Calu3 (cell line): ENCODE measurements at regions not wholly inside any gene's neighbourhood (a gene's known extent, or its start where the extent isn't known, plus 50 kb on each side); places are given as distances from the start of the nearest gene placed in this dataset.

Experiments
- BruUV-seq: library from RNA; stranded (reverse); fragments of 400-500 nt; replicated peaks from 2 replicates; lab custom pipeline; 2021; lab: Mats Ljungman, UMichigan
- CTCF ChIA-PET: fragments of 300-600 bp; sonication (Branson Sonifier 250); formaldehyde crosslinking; loops from one replicate; lab custom pipeline; 2022; ENCODE audit warnings: antibody characterized with exemption; lab: Charles Lee
- DNase-seq: peaks from one replicate; pipeline ENCODE4 v3.0.0; 2022
- H3K27ac Mint-ChIP-seq: one replicate; pipeline ENCODE4 v1.8.0; 2022; ENCODE audit warnings: mixed read lengths; ENCODE audit not compliant: unreplicated experiment
- H3K27me3 Mint-ChIP-seq: one replicate; pipeline ENCODE4 v1.8.0; 2022; ENCODE audit warnings: mixed read lengths; ENCODE audit not compliant: unreplicated experiment
- H3K36me3 Mint-ChIP-seq: one replicate; pipeline ENCODE4 v1.8.0; 2022; ENCODE audit warnings: mild to moderate bottlenecking, moderate library complexity, mixed read lengths; ENCODE audit not compliant: insufficient read depth, unreplicated experiment
- H3K4me1 Mint-ChIP-seq: one replicate; pipeline ENCODE4 v1.8.0; 2022; ENCODE audit warnings: mild to moderate bottlenecking, low read depth, mixed read lengths; ENCODE audit not compliant: unreplicated experiment
- H3K4me3 Mint-ChIP-seq: one replicate; pipeline ENCODE4 v1.8.0; 2022; ENCODE audit warnings: mild to moderate bottlenecking, low read depth, moderate library complexity, mixed read lengths; ENCODE audit not compliant: unreplicated experiment
- H3K9me3 Mint-ChIP-seq: one replicate; pipeline ENCODE4 v1.8.0; 2022; ENCODE audit warnings: low read depth, mixed read lengths; ENCODE audit not compliant: unreplicated experiment
- intact Hi-C: fragments of 100-400 bp; cut with micrococcal nuclease; formaldehyde crosslinking; loops from one replicate; pipeline ENCODE4 v1.10.0; 2022; ENCODE audit not compliant: unreplicated experiment
- TF ChIP-seq, protein P1 (sequence below): fragments of 200-600 bp; IDR thresholded peaks from one replicate; pipeline ENCODE4 v1.8.0; 2022; ENCODE audit warnings: antibody characterized with exemption; ENCODE audit not compliant: unreplicated experiment

DNA sequence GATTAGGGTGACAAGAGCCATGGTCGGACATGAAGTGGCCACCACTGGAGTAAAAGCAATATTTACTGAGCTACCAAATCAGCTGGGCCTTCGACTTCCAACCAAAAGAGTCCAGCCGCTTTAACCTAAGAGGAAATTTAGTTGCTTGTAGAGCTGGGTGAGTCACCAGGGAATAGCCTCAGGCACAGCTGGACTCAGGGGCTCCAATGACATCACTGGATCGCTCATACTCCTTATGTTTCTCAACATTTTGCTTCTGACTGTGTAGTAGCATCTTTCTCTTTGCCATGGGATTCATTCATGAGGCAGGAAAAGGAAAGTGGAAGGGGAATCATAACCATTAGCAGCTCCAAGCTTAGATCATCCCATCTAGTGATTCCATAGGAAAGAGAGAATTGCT lies 664.4 kb downstream of the MATN1 start:
- CTCF ChIA-PET: interaction anchor here (0.6 to 1.2 kb wide), 4 partner anchors 41 to 697 kb away, joined by 3 to 5 read pairs (median 4); no protein-coding TSS in a partner anchor
- no peak overlapping the region for H3K4me3 Mint-ChIP-seq
- peaks cover 36% of the 10 kb centered on the region for H3K27me3 Mint-ChIP-seq

DNA sequence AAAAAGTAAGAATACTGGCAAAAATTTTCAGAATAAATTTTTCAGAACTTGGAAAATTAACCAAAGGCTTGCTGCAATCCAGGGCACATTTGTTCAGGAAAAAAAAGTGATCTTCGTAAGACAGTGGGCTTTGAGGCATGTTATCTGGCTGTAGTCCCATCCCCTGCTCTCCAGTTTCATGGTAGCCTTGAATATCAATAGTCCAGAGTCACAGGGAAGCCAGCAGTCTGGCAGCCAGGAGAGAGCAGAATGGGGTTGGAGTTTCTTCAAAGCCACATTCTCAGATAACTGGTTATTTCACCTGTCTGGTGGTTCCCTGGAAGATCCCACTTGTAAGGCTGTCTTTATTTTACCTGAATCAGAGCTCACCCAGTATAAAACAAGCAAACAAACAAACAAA lies 669.3 kb downstream of the MATN1 start:
- no peak for DNase-seq
- H3K4me3 Mint-ChIP-seq: no peak overlapping the region
- peaks cover 10% of the 10 kb centered on the region for H3K4me1 Mint-ChIP-seq
- no TSS peak for BruUV-seq
- intact Hi-C loops: no loop called here
- H3K9me3 Mint-ChIP-seq: no peaks in the 10 kb centered on the region
- no peak overlapping the region for H3K27ac Mint-ChIP-seq
- TF ChIP-seq, protein P1, sequence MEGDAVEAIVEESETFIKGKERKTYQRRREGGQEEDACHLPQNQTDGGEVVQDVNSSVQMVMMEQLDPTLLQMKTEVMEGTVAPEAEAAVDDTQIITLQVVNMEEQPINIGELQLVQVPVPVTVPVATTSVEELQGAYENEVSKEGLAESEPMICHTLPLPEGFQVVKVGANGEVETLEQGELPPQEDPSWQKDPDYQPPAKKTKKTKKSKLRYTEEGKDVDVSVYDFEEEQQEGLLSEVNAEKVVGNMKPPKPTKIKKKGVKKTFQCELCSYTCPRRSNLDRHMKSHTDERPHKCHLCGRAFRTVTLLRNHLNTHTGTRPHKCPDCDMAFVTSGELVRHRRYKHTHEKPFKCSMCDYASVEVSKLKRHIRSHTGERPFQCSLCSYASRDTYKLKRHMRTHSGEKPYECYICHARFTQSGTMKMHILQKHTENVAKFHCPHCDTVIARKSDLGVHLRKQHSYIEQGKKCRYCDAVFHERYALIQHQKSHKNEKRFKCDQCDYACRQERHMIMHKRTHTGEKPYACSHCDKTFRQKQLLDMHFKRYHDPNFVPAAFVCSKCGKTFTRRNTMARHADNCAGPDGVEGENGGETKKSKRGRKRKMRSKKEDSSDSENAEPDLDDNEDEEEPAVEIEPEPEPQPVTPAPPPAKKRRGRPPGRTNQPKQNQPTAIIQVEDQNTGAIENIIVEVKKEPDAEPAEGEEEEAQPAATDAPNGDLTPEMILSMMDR: no peak
- CTCF ChIA-PET: no interaction called here
- H3K36me3 Mint-ChIP-seq: no peaks in the 10 kb centered on the region
- peaks cover 82% of the 10 kb centered on the region for H3K27me3 Mint-ChIP-seq

More for the DNA sequence above, 664.4 kb downstream of the MATN1 start:
- no TSS peak for BruUV-seq
- Mint-ChIP-seq H3K4me1 (peaks cover 13% of the 10 kb centered on the region), H3K36me3 (no peaks in the 10 kb centered on the region), H3K27ac (no peak overlapping the region), H3K9me3 (no peaks in the 10 kb centered on the region)
- peak; percentile 71 for DNase-seq
- intact Hi-C loops: no loop called here
- TF ChIP-seq, protein P1: no peak

GRCh38 chr1:30052178-30052577 lies 671.2 kb downstream of the MATN1 start:
- no peaks in the 10 kb centered on the region for H3K36me3 Mint-ChIP-seq
- peaks cover 79% of the 10 kb centered on the region for H3K27me3 Mint-ChIP-seq
- no peaks in the 10 kb centered on the region for H3K4me1 Mint-ChIP-seq
- H3K27ac Mint-ChIP-seq: no peak overlapping the region
- intact Hi-C loops: no loop called here
- TF ChIP-seq, protein P1: no peak
- no peak for DNase-seq
- H3K4me3 Mint-ChIP-seq: no peak overlapping the region
- H3K9me3 Mint-ChIP-seq: no peaks in the 10 kb centered on the region
- BruUV-seq: no TSS peak
- CTCF ChIA-PET: no interaction called here

DNA sequence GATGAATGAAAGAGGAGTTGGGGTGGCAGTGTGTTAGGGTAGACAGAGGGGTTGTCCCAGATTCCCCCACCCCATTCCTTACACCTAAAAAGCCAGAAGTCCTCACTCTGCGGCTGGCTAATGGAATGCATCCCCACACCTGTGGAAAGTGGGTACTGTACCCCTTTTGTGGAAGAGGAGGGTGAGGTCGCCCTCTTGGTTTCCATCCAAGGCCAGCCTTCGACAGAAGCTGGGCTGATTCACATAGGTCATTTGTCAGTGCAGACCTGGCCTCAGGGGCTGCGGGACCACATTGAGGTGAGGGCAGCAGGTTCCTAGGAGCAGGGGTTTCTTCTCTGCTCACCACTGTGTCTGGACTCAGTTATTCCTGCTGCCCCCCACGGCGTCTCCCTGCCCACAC lies 671.6 kb downstream of the MATN1 start:
- Mint-ChIP-seq H3K36me3 (no peaks in the 10 kb centered on the region), H3K4me1 (no peaks in the 10 kb centered on the region), H3K9me3 (no peaks in the 10 kb centered on the region), H3K4me3 (no peak overlapping the region), H3K27me3 (peaks cover 75% of the 10 kb centered on the region), H3K27ac (no peak overlapping the region)
- BruUV-seq: no TSS peak
- intact Hi-C loops: no loop called here
- CTCF ChIA-PET: no interaction called here
- DNase-seq: no peak
- TF ChIP-seq, protein P1: no peak
